ENCODE measurements at regions not wholly inside any gene's neighbourhood (a gene's known extent, or its start where the extent isn't known, plus 50 kb on each side); places are given as distances from the start of the nearest gene placed in this dataset.

GRCh38 chr12:60240891-60241290 lies 645.1 kb downstream of the SLC16A7 start:
- Histone ChIP-seq H3K27me3 (ENCODE audit: low read length) (no peaks in the 10 kb centered on the region), H3K9me3 (ENCODE audit: insufficient read depth, low read length) (no peaks in the 10 kb centered on the region), H4K20me1 (ENCODE audit: low read depth, low read length) (no peaks in the 10 kb centered on the region), H2AFZ (ENCODE audit: low read depth, low read length, severe bottlenecking) (no peak overlapping the region), H3K27ac (ENCODE audit: low read depth, low read length) (no peak overlapping the region), H3K79me2 (ENCODE audit: insufficient read depth, low read length) (no peaks in the 10 kb centered on the region), H3K9ac (ENCODE audit: low read length) (no peak overlapping the region), H3K9me2 (replicated peaks; ENCODE audit: insufficient read depth, low read length) (no peaks in the 10 kb centered on the region), H3K4me2 (ENCODE audit: low read depth, low read length, poor library complexity, severe bottlenecking) (no peak overlapping the region), H3K36me3 (ENCODE audit: low read length) (no peaks in the 10 kb centered on the region), H3F3A (ENCODE audit: insufficient read depth) (no peaks in the 10 kb centered on the region), H3K4me3 (ENCODE audit: insufficient read depth, low read length, poor library complexity, severe bottlenecking) (no peak overlapping the region)
- TF ChIP-seq, protein P1, sequence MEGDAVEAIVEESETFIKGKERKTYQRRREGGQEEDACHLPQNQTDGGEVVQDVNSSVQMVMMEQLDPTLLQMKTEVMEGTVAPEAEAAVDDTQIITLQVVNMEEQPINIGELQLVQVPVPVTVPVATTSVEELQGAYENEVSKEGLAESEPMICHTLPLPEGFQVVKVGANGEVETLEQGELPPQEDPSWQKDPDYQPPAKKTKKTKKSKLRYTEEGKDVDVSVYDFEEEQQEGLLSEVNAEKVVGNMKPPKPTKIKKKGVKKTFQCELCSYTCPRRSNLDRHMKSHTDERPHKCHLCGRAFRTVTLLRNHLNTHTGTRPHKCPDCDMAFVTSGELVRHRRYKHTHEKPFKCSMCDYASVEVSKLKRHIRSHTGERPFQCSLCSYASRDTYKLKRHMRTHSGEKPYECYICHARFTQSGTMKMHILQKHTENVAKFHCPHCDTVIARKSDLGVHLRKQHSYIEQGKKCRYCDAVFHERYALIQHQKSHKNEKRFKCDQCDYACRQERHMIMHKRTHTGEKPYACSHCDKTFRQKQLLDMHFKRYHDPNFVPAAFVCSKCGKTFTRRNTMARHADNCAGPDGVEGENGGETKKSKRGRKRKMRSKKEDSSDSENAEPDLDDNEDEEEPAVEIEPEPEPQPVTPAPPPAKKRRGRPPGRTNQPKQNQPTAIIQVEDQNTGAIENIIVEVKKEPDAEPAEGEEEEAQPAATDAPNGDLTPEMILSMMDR (IDR thresholded peaks at IDR 0.05; ENCODE audit: insufficient read depth, low read length, poor library complexity, severe bottlenecking): no peak
- no peak for TF ChIP-seq EZH2phosphoT487 (conservative IDR thresholded peaks at IDR 0.05; ENCODE audit: low read length)

GRCh38 chr12:60251091-60251490 lies 655.3 kb downstream of the SLC16A7 start:
- Histone ChIP-seq H3K4me3 (ENCODE audit: insufficient read depth, low read length, poor library complexity, severe bottlenecking) (no peak overlapping the region), H3K4me2 (ENCODE audit: low read depth, low read length, poor library complexity, severe bottlenecking) (no peak overlapping the region), H4K20me1 (ENCODE audit: low read depth, low read length) (no peaks in the 10 kb centered on the region), H3K27me3 (ENCODE audit: low read length) (no peaks in the 10 kb centered on the region), H3F3A (ENCODE audit: insufficient read depth) (no peaks in the 10 kb centered on the region), H2AFZ (ENCODE audit: low read depth, low read length, severe bottlenecking) (no peak overlapping the region), H3K36me3 (ENCODE audit: low read length) (no peaks in the 10 kb centered on the region), H3K79me2 (ENCODE audit: insufficient read depth, low read length) (no peaks in the 10 kb centered on the region), H3K27ac (ENCODE audit: low read depth, low read length) (no peak overlapping the region), H3K9me3 (ENCODE audit: insufficient read depth, low read length) (no peaks in the 10 kb centered on the region), H3K9ac (ENCODE audit: low read length) (no peak overlapping the region), H3K9me2 (replicated peaks; ENCODE audit: insufficient read depth, low read length) (no peaks in the 10 kb centered on the region)
- TF ChIP-seq EZH2phosphoT487 (conservative IDR thresholded peaks at IDR 0.05; ENCODE audit: low read length): no peak
- TF ChIP-seq, protein P1 (IDR thresholded peaks at IDR 0.05; ENCODE audit: insufficient read depth, low read length, poor library complexity, severe bottlenecking): no peak

GRCh38 chr12:60252359-60253096 lies 656.7 kb downstream of the SLC16A7 start:
- H3K27me3 ChIP-seq (ENCODE audit: low read length): no peaks in the 10 kb centered on the region
- no peak overlapping the region for H3K4me2 ChIP-seq (ENCODE audit: low read depth, low read length, poor library complexity, severe bottlenecking)
- H2AFZ ChIP-seq (ENCODE audit: low read depth, low read length, severe bottlenecking): no peak overlapping the region
- no peaks in the 10 kb centered on the region for H3K36me3 ChIP-seq (ENCODE audit: low read length)
- no peaks in the 10 kb centered on the region for H4K20me1 ChIP-seq (ENCODE audit: low read depth, low read length)
- no peaks in the 10 kb centered on the region for H3K9me3 ChIP-seq (ENCODE audit: insufficient read depth, low read length)
- no peaks in the 10 kb centered on the region for H3F3A ChIP-seq (ENCODE audit: insufficient read depth)
- no peak overlapping the region for H3K27ac ChIP-seq (ENCODE audit: low read depth, low read length)
- no peaks in the 10 kb centered on the region for H3K9me2 ChIP-seq (replicated peaks; ENCODE audit: insufficient read depth, low read length)
- no peaks in the 10 kb centered on the region for H3K79me2 ChIP-seq (ENCODE audit: insufficient read depth, low read length)
- no peak overlapping the region for H3K9ac ChIP-seq (ENCODE audit: low read length)
- TF ChIP-seq EZH2phosphoT487 (conservative IDR thresholded peaks at IDR 0.05; ENCODE audit: low read length): no peak
- TF ChIP-seq, protein P1 (IDR thresholded peaks at IDR 0.05; ENCODE audit: insufficient read depth, low read length, poor library complexity, severe bottlenecking): no peak
- no peak overlapping the region for H3K4me3 ChIP-seq (ENCODE audit: insufficient read depth, low read length, poor library complexity, severe bottlenecking)
